IgD-negative memory B cell (primary cell): ENCODE measurements at regions not wholly inside any gene's neighbourhood (a gene's known extent, or its start where the extent isn't known, plus 50 kb on each side); places are given as distances from the start of the nearest gene placed in this dataset.

Experiments used
- H3K27ac Mint-ChIP-seq, 3 donors: one replicate each; pipeline ENCODE4 v1.8.0; 2020 to 2022; ENCODE audit warnings: mild to moderate bottlenecking in 3 of 3, mixed read lengths in 3 of 3, moderate library complexity in 1 of 3
- H3K27me3 Mint-ChIP-seq: one replicate; pipeline ENCODE4 v1.8.0; 2021; ENCODE audit warnings: mixed read lengths
- H3K36me3 Mint-ChIP-seq: one replicate; pipeline ENCODE4 v1.8.0; 2020; ENCODE audit warnings: mild to moderate bottlenecking, mixed read lengths
- H3K4me1 Mint-ChIP-seq, 3 donors: one replicate each; pipeline ENCODE4 v1.8.0; 2020 to 2022; ENCODE audit warnings: mixed read lengths in 3 of 3, mild to moderate bottlenecking in 1 of 3
- H3K4me3 Mint-ChIP-seq, 4 donors: one replicate each; pipeline ENCODE4 v1.8.0; 2020 to 2022; ENCODE audit warnings: mild to moderate bottlenecking in 4 of 4, mixed read lengths in 4 of 4, moderate library complexity in 3 of 4
- H3K9me3 Mint-ChIP-seq, 3 donors: one replicate each; pipeline ENCODE4 v1.8.0; 2020 to 2021; ENCODE audit warnings: mixed read lengths in 3 of 3, mild to moderate bottlenecking in 1 of 3

GRCh38 chr19:57058871-57059270 lies 60.9 kb upstream of the USP29 start:
- Mint-ChIP-seq H3K9me3 (peaks cover 11 to 21% (median 19%) of the 10 kb centered on the region in 3 donors), H3K4me1 (no peaks in the 10 kb centered on the region), H3K27me3 (no peaks in the 10 kb centered on the region)

DNA sequence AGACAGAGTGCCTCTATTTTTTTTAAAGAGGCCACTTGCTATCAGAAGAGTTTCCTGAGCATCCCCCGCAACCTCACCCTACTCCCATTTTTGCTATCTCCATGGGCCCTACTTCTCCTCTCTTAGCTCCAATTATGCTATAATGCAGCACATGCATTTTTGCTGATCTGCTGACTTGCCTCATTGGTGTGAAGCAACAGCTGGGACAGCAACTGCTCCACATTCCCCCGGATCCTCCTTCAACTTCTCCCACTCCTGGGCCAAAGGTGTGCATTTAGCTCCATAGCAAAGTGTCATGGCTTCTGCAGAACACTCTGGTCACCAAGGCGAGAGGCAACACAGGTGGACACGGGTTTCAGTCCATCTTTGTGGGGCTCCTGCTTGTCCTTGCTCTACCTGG lies 56.7 kb upstream of the USP29 start:
- Mint-ChIP-seq H3K4me1 (no peaks in the 10 kb centered on the region), H3K4me3 (no peak overlapping the region), H3K36me3 (no peaks in the 10 kb centered on the region), H3K9me3 (peaks cover 11 to 29% (median 18%) of the 10 kb centered on the region in 3 donors), H3K27me3 (no peaks in the 10 kb centered on the region), H3K27ac (no peak overlapping the region)

More at GRCh38 chr19:57058871-57059270, 60.9 kb upstream of the USP29 start:
- no peaks in the 10 kb centered on the region for H3K36me3 Mint-ChIP-seq
- H3K4me3 Mint-ChIP-seq, result no peak overlapping the region
- H3K27ac Mint-ChIP-seq, result no peak overlapping the region

- Mint-ChIP-seq H3K9me3 (peaks cover 9 to 30% (median 15%) of the 10 kb centered on the region in 3 donors), H3K4me3 (no peak overlapping the region), H3K4me1 (no peaks in the 10 kb centered on the region), H3K36me3 (no peaks in the 10 kb centered on the region), H3K27ac (no peak overlapping the region), H3K27me3 (no peaks in the 10 kb centered on the region)
Observed at GRCh38 chr19:57067440-57067839, 52.3 kb upstream of the USP29 start.

- no peak overlapping the region for H3K4me3 Mint-ChIP-seq
- H3K4me1 Mint-ChIP-seq, result no peaks in the 10 kb centered on the region
- peaks cover 9 to 32% (median 19%) of the 10 kb centered on the region in 3 donors for H3K9me3 Mint-ChIP-seq
- H3K27me3 Mint-ChIP-seq, result no peaks in the 10 kb centered on the region
- H3K27ac Mint-ChIP-seq, result no peak overlapping the region
- H3K36me3 Mint-ChIP-seq, result no peaks in the 10 kb centered on the region
Observed at GRCh38 chr19:57068311-57068710, 51.5 kb upstream of the USP29 start.

DNA sequence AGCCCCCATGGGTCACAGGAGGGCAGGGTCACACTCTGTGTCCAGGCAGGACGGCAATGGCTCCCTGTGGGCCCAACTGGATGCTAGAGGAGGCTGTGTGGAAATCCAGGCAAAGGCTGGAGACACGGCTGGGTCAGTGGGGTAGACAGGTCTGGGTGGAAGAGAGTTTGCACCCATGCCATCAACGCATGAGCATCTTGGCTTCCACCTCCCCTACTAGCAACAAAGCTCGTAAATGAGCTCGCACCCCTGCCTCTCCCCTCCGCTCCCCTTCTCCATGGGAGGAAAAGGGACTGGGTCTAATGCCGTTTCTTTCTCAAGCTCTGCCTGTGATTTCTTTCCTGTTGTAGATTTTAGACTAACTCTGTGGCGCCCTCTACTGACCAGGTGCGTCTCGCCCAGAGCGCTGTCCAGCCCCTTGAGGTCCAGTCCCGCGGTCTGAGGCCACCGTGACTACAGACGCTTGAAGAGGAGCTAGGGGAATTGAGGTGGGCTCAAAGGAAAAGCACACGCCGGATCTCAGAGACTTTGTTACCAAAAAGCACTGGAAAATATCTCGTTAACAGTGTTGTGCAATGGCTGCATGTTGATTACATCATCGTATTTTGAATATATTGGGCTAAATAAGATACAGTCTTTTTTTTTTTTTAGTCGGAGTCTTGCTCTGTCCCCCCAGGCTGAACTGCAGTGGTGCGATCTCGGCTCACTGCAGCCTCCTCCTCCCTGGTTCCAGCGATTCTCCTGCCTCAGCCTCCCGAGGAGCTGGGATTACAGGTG lies 50.7 kb upstream of the USP29 start:
- Mint-ChIP-seq H3K9me3 (peaks cover 6 to 25% (median 15%) of the 10 kb centered on the region in 3 donors), H3K4me1 (no peaks in the 10 kb centered on the region), H3K36me3 (no peaks in the 10 kb centered on the region), H3K4me3 (no peak overlapping the region), H3K27me3 (no peaks in the 10 kb centered on the region), H3K27ac (no peak overlapping the region)
